Activated naive CD4-positive, alpha-beta T cell treated with Interleukin-2 at 50 U/mL for 16 hours (primary cell): ENCODE measurements at regions not wholly inside any gene's neighbourhood (a gene's known extent, or its start where the extent isn't known, plus 50 kb on each side); places are given as distances from the start of the nearest gene placed in this dataset.

ENCODE experiments used
- DNase-seq: peaks from one replicate; pipeline ENCODE4 v3.0.0-alpha.2; 2020

DNA sequence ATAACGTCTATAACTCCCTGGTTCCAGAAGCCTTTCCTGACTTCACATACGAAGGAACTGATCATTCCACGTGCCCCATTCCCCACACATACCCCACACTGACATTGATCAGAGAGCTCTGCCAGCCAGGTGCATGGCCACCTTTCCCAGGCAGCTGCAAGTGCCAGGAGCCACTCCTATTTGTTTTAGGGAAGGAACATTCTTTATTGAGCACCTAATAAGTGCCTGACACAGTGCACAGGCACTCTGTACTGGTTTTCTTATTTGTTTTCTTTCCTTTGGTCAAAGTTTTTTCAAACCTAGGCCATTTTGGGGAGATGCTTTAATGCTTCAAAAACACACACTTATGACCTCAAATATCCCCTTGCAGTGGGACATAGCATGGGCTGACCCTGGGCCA, 50.0 kb downstream of the PITPNM2 start:
- DNase-seq: no peak

- no peak for DNase-seq
Measured at GRCh38 chr12:123100450-123100849, 50.4 kb downstream of the PITPNM2 start.

- no peak for DNase-seq
Measured at GRCh38 chr12:123099560-123100192, 51.2 kb downstream of the PITPNM2 start.

- no peak for DNase-seq
Measured at GRCh38 chr12:123098780-123099179, 52.1 kb downstream of the PITPNM2 start.

DNA sequence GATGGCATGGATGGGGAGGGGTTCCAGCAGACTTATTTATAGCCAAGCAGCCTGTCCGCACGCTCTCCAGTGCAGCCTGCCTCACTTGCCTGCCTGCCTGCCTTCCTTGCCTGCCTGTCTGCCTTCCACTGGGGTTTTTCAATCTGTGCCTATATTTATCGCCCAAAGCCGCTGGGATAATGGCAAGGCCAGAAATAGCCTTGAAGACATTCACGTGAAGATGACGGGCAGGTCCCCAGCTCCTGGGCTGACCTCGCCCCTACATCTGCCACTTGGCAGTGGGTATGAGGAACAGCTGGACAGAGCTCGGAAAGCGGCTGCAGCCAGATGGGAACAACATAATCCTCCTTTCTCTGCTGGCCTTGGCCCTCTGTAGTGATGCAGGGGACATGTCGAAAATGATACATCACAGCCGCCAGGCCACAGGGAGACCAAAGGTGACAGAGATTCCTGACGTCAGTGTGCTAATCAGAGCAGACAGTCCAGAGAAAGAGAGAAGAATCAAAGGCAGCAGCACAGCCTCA, 53.3 kb downstream of the PITPNM2 start:
- no peak for DNase-seq

DNA sequence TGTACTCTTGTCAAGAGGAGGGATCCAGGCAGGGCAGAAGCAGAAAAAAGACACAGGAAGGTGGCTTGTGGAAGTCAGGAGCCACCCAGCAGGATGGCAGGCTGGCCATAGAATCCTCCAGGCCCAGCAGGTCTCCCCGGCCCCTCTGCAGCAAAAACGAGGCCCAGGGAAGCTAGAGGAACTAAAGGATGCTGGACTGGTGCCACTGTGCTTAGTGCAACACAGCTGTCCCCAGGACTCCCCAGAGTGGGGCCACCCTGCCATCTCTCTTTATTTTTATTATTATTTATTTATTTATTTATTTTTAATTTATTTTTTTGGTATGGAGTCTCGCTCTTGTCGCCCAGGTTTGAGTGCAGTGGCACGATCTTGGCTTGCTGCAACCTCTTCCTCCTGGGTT, 54.1 kb downstream of the PITPNM2 start:
- DNase-seq: no peak

- no peak for DNase-seq
Measured at GRCh38 chr12:123096182-123096581, 54.7 kb downstream of the PITPNM2 start.

DNA sequence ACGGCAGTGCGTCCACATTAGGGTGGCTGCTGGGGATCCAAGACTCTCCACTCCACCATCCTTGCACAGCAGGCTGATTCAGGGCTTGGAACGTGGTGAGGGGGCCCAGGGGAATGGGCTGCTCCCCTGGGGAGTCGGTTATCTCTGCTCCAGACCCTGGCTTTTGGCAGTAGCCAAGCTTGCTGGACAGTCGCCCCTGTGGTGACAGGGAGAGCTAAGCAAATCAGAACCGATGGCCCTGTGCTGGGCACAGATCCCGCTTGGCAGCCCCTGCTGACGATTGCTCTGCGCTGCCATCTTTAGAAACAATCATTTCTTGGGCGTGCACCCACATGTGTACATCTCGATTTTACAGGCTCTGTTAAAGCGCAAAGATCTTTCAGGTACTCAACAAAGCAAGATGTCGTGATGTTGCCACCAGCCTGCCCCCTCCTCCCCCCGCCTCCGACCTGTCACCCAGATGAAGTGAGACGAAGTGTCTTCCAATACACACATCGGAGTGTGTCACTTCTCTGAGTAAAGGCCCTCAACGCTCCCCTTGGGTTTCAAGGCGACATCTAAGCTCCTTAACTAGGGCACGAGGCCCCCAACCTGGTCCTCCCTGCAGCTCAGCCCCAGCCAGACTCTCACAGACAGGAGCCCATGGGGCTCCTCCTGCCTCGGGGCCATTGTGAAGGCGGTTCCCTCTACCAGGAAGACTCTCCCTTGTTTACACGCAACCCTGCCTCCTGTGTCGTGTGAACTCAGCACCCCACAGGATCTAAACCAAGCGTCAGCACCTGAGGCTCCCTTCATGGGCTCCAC, 55.6 kb downstream of the PITPNM2 start:
- no peak for DNase-seq

DNA sequence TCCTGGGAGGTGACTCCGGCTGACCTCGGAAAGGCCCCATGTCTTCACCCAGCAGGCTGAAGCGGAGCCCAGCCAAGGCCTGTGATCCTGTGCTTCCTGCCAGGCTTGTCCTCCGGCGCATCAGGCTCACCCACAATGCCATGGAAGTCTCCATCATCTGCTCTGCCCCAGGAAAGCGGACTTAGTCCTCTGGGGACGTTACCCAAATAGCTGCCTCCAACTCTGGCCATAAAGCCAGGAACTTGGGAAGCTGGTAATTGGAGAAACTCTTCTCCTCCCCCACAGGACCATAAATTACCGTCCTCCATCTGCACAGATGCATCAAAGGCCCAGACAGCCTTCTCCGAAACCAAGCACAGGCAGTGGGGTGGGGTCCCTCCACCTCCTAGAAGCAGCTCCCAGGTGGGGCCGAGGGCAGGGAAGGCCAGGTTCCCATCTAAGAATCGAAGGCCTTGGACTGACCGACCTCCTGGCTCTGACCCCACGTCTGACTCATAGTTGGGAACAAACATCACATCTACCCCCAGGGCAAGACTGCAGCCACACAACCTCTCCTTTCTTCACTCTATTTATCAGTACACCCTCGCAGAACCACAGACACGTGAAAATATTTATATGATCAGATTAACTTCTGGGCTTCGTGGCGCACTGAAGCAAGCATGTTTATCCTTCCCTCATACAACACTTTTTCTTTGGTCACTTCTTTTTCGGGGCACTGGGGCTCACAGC, 56.4 kb downstream of the PITPNM2 start:
- no peak for DNase-seq

DNA sequence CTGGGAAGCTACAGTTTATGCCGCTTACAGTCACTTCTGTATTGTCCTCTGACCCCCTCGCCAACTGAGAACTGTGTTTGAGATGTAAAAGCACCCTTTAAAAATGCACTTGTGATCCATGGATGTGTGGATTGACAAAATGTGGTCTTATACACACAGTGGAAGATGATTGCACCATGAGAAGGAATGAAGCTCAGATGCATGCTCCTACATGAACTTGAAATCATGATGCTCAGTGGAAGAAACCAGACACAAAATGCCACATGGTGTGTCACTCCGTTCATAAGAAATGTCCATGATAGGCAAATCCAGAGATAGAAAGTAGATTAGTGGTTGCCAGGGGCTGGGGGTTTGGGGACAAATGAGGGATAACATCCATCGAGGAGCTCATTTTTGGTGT, 58.0 kb downstream of the PITPNM2 start:
- no peak for DNase-seq

GRCh38 chr12:123091230-123092150, 59.4 kb downstream of the PITPNM2 start:
- no peak for DNase-seq

DNA sequence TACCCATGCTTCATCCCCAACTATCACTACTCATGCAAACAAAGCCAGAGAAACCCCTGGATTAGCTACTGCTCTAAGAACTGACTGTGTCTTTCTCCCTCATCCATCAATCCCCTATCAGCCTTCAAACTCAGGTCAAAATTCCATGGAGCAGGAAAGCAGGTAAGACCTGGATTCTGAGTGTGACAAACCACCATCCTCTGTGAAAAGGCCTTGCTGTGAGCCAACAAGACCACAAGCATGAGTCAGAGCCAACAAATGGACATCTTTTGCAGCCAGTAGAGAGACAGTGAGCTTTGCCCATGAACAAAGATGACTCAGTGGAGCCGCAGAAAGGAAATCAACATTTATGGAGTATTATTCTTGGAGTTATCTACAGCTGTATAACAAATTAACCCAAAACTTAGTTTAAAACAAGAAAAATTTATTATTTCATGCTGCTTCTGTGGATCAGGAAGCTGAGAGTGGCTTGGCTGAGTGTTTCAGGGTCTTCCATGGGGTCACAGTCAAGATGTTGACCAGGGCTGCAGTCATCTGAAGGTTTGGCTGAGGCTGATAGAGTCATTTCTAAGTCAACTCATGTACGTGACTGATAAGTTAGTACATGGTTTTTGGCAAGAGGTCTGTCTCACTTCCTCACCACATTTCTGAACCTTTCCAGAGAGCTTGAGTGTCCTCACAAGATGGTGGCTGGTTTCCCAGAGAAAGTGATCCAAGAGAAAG, 61.1 kb downstream of the PITPNM2 start:
- no peak for DNase-seq

- DNase-seq: no peak
Measured at GRCh38 chr12:123089140-123089539, 61.8 kb downstream of the PITPNM2 start.

DNA sequence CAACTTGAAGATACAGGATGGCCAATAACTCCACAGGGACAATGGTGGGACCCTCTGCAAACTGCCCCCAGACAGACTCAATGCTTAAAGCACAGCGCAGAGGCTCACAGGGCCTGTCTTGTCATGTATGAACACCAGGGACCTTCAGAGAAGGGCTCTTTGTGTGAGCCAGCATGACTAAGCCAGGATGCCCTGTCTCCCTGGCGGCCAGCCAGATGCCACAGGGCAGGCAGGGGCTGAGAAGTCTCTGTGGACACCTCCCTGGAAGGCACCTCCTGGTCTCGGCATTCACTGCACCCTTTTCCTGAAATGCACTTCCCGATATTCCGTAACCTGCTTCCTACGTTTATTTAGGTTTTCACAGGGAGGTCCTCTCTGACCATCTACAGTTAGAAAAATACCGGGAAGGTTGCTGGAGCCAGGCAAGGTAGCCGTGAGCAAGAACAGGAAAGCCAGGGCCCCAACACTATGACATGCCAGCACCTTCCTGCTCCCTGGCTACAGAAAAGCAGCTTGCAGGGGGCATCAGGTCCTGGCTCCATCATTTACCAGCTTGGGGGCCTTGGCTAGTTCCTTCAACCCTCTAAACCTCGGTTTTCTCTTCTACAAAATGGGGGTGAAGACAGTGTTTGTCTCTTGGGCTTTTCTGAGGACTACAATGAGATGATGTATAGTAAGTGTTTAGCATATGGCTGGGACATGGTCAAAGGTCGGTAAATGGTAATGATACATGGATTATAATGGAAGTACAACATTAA, 65.0 kb downstream of the PITPNM2 start:
- no peak for DNase-seq

GRCh38 chr12:123085066-123085465, 65.8 kb downstream of the PITPNM2 start:
- DNase-seq: no peak

DNA sequence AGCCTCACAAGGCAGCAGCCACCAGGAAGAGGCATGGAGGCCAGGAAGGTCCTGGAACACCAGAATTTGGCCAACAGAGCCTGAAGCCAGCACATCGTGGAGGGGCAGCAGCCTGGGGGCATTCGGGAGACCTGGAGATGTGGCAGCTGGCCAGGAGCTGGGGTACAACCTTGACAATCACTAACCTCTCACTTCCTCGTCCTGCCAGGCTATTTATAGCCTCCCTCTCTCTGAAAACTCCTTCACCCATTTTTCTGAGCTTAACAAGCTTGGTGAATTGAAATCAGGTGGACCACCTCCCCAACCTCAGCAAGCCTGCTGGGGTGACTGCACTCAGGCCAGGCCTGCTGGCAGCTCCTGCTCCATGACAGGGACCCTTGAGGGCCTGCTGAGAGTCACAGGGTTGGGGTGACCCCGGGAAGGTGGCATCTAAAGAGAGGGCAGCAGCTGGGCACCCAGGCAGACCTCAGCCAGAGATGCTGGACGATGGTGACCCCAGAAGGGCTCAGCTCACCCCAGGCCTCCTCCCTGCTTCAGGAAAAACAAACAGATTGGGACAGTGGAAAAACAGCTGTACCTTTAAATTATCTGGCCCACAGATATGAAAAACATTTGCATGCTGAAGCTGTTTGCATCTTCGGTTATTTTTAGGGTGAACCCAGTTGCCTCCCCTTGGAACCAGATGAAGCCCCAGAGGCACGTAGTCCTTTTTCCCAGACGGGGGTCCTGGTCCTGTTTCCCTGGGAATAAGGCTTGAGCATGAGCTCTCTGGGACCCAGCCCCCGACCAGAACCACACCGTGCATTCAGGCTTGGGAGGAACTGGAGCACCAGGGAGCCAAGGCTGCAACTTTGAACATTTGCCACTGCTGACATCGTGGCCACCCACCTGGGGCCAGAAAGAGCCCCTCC, 67.0 kb downstream of the PITPNM2 start:
- DNase-seq: no peak

- DNase-seq: no peak
Measured at GRCh38 chr12:123080634-123081033, 70.3 kb downstream of the PITPNM2 start.

GRCh38 chr12:123078531-123079155, 72.2 kb downstream of the PITPNM2 start:
- no peak for DNase-seq

DNA sequence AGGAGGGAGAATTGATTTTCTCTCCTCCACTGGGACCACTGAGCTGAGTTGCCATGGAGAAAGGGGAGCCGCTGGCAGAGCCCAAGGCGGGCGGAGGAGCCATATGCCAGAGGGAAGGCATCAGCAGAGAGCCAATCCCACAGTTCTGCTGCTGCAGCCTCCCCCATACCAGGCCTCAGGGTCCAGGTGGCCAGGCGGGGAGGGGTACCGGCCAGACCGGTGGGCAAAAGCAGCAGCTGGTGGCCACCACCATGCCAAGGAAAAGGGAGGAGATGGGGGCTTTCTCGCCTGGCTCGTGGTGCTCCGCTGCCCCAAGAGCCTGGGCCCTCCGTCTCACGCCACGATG, 72.8 kb downstream of the PITPNM2 start:
- no peak for DNase-seq
